HG03571 (cell line): ENCODE measurements at regions not wholly inside any gene's neighbourhood (a gene's known extent, or its start where the extent isn't known, plus 50 kb on each side); places are given as distances from the start of the nearest gene placed in this dataset.

Experiments used
- ATAC-seq: cut with Tn5 transposase; IDR thresholded peaks from one replicate; pipeline ENCODE4 v1.9.1; 2021; ENCODE audit not compliant: unreplicated experiment

DNA sequence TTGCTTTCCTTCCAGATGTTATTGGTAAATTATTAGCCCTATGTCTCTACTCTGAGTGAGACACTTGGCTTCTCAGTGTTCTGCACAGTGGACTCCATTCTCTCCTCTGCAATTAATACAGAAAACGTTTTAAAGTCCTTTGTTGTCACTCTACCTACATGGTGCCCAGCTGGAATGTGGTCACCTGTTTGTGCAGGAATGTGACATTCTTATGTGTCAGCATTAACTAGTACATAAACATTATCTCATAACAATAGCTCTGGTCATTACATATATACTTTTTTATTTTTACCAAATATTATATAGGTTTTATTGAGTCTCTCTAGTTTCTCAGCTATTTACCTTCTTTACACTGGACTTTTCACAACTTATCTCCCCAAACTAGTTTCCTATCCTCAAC, 147.0 kb upstream of the KCNMB2 start:
- no peak for ATAC-seq

DNA sequence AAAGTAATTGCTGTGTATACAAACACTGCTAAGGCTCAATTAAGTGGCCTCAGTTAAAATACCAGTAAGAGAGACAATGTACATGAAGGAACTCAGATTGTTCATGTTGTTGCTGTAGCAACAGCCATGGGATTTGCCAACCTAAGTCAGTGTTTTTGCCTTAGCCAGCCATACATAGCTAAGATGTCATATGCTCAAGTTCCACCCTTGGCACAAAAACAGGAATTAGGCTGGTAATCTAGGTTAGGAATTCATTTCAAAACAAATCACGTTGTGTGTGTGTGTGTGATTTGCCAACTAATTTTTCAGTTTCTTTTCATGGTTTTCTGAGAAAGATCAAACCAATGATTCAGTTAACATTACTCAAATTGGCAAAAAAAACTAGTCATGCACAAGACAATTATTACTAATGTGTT, 143.7 kb upstream of the KCNMB2 start:
- ATAC-seq: no peak

DNA sequence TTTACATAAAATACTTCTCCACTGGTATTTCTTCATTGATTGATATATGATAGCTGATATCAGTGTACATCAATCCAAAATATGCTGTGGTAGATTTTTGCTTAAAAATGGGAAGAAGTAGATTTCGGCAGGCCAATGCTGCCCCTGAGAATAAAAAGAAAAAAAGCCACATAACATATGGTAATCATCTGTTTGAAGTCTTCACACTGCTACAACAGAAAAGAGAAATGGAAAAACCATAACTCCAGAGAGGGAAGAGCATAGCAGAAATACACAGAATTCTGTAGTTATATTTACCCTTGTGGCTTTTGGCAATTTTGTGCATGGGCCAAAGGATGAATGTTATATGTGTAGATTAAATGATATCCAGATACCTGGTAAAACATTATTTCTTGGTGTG, 143.1 kb upstream of the KCNMB2 start:
- no peak for ATAC-seq

DNA sequence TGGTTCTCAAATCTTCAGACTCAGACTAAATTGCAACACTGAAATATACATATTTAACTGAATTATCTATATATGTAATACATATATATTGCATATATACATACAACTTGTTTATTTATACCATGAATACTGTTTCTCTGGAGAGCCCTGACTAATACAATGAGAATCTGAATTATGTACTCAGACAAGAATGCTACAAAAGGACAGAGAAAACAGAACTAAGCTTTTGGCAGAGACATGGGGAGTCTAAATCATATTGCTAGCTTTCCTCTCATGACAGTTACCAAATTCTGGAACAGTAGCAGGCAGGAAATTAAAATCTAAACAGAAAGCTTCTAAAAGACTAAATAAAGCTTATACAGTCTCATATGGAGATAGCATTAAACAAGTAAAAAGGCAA, 142.4 kb upstream of the KCNMB2 start:
- ATAC-seq: no peak

DNA sequence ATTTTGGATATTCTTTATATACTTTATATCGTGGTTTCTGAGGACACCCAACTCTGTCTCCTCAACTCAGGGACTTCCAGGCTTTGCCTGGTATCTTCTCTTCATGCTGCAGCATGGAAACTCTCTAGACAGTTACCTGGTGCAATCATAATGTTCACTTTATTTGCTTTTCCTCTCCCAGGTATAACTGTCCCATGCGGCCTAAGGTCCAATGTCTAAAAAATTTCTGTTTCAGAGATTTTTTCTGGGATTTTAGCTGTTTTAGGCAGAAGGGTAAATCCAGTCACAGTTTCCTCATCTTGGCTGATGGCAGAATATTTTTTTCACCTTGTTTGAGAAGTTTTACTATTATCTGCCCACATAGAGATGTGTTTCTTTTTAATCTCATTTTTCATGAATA, 139.9 kb upstream of the KCNMB2 start:
- no peak for ATAC-seq

DNA sequence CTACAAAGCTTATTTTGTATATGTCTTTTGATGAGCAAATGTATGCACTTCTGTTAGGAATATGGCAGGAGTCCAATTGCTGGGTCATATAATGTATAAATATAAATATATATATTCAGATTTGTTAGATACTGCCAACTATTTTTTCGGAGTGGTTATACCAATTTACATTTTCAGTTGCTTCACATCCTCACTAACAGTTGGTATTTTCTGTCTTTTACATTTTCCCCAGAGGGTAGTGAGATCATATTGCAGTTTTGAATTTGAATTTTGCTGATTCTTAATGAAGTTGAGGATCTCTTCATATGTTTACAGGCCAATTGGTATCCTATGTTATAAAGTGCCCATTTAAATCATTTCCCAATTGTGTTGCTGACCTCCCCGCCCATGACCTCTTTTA, 139.0 kb upstream of the KCNMB2 start:
- no peak for ATAC-seq

DNA sequence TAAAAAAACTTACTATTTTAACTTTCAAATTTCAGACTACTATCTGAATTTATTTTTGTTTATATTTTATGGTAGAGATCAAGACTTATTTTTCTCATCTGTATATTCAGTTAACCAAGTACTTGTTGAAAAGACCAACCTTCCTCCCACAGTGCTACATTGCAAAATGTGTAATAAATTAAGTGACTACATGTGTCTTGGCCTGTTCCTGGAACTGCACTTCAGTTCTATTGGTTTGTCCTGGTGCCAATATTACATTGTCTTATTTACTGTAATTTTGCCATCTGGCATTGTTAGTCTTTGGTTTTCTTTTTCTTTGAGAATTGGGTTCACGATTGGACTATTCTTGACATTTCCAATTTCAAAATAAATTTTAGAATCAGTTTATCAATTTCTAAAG, 138.4 kb upstream of the KCNMB2 start:
- ATAC-seq: no peak

DNA sequence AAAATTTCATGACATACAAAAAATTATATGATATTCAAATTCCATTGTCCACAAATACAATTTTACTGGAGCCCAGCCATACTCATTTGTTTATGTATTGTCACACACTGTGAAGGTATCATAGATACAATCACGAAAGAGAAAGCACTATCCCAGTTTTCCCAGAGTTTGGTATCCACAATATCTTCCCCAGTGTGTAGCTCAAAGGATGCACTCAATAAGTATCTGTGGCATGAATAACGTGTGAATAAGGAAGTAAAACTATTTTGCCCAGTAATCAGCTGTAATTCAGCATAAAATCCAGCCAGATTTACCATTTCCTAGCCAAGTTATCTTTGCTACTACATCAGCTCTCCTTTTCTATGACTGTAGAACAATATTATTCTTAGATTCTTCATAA, 131.3 kb upstream of the KCNMB2 start:
- ATAC-seq: no peak

DNA sequence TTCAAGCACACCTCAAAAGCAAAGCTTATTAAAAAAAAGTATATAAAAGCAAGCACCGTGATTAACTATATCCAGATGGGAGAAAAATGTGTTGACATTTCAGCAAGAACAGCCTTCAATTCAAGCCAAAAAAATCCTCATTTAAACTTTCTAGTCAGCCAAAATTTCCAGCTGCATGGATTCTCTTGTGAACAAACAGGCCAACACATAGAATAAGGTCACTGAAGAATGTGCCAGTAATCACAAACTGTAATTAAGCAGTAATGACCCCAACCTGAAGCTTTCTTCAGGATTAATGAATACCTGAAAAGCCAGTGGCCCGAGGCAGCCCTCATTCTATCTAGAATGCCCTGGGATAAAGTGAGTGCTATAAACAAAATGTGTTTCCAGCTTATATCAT, 130.7 kb upstream of the KCNMB2 start:
- no peak for ATAC-seq

DNA sequence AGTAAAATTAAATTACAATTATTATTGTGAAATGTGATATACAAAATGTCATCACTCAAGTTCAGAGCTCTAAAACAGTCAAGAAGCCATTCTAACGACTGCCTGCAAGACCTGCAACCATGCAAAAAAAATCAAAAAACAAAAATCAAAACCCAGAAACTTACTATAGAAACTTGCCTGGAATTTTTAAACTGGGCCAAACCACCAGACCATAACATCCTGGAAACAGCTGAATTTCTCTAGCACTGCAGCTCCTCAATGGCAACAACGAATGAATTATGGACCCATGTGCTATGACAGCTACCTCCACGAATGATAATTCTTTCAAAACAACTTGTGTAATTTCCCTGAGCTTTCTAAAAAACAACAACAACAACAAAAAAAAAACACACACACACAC, 130.0 kb upstream of the KCNMB2 start:
- ATAC-seq: no peak

DNA sequence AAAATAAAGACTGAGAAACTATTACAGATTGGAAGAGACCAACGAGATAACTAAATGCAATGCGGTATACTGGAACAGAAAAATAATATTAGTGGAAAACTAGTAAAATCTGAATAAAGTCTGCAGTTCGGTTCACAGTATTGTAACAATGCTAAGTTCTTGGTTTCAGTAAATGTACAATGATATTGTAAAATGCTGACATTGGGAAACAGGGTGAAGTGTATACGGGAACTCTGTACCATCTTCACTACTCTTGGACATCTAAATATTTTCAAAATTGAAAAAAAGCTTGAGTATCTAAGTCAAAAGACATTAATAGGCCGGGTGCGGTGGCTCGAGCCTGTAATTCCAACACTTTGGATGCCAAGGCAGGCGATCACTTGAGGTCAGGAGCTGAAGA, 120.9 kb upstream of the KCNMB2 start:
- no peak for ATAC-seq

DNA sequence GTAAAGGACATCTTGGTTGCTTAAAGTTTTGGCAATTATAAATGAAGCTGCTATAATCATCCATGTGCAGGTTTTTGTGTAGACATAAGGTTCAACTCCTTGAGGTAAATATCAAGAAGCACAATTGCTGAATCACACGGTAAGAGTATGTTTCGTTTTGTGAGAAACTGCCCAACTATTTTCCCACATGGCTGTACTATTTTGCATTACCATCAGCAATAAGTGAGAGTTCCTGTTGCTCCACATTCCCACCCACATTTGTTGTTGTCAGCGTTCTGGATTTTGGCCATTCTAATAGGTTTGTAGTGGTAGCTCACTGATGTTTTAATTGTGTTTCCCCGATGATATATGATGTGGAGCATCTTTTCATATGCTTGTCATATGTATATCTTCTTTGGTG, 118.5 kb upstream of the KCNMB2 start:
- no peak for ATAC-seq

DNA sequence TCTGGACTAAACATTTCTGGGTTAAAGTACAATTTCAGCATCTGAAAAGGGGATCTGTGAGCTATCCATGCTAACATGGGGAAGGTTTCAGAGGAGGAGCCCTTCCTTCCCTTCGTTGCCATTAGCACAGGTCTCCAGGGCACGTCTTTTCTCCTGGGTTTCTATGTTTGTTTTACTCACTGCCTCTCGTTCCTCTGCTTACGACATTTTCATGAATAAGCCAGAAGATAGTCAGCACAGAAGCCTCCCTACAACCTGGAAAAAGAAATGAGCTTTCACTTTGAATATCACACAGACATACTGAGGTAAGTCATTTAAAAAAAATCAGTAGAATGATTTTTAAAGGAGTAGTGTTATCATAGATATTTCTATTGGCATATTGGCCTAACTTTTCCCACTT, 117.2 kb upstream of the KCNMB2 start:
- ATAC-seq: no peak

DNA sequence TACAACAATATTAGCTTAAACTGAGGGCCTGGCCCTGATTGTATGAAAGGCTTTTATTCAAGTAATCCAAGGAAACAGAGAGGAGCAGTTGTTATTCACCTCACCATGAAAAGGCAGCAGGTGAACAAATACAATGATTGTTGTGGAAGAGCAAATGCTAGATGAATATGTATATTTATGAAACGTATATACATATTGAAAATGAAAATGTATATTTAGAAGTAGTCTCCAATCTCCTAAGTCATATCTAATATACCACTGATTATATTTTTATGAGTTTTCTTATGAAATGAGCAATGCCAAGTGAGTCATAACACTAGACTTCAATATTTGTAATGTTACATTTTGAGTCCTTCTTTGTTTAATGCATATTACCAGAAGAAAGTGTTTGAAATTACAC, 116.2 kb upstream of the KCNMB2 start:
- no peak for ATAC-seq

DNA sequence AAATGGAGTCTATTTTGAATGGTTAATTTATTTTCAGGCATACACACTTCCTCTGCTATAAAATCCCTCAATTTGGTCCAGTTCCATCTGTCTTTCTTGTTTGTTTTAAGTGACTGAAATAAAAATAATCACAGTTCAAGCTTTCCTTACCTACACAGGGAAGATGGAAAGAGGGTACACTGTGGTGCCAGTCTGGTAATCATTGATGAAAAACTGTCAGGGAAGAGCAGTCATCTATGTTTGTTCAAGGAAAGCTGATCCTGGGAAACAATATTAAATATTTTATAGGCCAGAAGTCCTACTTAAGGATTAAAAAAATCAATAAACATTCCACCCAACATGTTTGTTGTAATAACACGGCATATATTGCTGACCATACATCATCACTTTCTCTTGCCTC, 115.2 kb upstream of the KCNMB2 start:
- no peak for ATAC-seq

DNA sequence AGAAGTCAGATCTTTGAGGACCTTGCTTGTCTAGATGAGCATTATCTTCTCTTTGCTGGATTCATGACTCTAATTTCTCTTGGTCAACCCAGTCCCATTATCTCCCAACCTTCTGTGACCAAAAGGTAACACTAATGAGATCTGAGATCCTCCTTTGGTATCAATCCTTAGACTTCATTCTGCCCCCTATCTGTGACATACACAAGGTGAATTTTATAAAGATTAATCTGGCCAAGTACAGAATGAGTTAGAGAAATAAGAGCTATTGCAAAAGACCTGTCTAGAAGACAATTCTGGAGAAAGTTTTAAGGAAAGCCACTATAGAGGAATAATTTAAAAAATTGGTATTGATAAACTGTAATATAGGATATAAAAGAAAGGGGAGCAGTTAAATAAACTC, 113.8 kb upstream of the KCNMB2 start:
- no peak for ATAC-seq

DNA sequence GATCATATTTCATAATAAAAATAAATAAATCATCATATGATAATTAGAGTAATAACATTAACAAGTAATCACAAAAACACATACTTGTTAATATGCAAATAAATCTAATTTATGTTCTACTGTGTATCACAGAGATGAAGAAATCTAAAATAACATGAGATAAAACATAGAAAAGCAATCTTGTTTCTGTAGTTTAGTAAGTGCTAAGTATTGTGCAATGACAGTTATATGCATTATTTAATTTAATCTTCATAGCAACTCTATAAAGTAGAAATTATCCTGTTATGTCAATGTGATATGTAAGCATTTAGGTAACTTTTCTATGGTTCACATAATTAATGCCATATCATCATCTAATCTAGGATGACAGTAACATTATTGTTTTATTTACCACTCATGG, 108.2 kb upstream of the KCNMB2 start:
- ATAC-seq: no peak

DNA sequence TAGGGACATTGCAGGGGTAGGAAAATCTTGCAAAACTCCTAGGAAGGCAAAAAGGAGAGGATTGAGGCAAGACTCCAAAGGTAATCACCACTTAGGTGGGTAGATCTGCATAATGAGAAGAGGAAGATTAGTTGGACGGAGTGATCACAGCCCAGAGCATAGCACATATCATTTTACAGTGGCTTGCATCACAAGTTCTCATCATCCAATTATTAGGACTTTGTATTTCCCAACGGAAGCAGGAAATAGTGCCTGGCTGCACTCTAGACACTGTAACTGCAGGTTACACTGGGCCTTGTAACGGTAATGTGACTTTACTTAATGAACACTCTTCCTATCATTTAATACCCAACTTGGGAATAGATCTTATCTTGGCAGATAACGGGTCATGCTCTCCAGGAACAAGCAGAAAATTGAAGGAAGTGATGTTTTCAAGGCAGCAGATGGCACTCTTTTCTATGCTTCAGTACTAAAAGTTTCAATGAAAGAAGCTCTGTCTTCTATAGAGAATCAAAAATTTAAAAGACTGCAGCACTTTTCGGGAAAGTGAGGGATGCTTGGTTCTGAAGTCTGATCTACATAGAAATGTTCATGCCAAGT, 101.9 kb upstream of the KCNMB2 start:
- ATAC-seq: no peak

DNA sequence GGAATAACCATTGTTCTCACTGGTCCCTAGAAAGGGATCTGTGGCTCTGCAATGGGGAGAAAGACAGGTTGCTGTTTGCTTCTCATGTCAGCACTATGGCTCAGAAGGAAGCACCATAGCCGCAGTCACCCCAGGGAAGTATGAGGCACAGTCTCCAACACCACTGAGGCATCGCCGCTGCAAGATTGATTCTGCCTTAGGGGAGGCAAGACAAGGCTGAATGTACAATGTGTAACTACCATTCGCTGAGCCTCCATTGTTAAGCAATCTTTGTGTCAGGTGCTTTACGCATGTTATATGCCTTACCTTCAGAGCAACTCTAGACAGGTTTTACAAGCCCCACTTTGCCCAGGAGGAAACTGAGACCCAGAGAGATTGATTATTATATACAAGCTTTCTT, 100.7 kb upstream of the KCNMB2 start:
- no peak for ATAC-seq

DNA sequence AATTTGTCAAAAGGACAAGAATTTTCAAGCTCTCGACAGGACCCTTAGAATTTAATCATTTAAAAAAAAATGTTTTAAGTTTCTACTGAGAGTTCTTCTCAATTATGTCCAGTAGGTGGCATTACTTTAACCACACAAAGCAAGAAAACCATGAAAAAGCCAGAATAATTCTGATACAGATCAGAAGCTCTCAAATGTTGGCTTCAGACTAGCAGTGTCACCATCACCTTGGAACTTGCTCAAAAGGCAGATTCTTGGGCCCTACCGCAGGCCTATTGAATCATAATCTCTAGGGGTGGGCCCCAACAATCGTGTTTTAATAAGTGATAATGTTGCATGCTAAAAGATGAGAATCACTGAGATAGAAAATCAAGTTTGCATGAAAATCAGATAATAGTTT, 99.5 kb upstream of the KCNMB2 start:
- ATAC-seq: no peak

DNA sequence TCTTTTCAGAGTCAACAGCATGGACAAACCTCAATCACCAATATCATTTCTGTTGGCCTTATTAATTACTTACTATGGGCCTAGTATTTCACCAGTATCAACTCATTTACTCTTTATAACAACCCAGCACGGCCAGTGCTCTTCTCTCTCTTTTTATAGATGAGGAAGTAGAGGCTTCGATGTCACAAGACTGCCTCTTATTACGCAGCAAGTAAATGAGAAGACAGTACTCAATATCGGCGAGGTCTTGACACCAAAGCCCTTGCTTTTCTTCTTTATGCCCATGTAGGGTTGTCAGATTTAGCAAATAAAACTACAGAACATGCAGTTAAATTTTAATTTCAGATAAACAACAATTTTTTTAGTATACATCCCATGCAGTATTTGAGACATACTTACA, 99.0 kb upstream of the KCNMB2 start:
- ATAC-seq: no peak

DNA sequence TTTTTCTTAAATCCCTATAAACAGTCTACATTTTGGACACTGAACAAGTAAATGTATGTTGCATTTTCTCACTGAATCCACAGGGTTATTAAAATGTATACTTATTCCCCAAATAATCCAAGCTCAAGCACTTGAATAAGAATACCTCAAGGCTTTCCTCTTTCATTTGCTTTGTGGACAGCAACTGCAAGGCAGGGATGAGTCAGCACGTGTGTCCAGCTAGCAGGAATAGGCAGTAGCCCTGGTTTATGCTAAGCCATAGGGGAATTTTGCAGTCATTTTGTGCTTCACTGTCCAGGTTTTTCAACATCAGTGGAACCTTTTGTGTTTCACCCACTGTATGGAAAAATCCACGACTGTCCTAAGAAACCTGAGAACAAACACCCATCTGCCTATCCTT, 96.7 kb upstream of the KCNMB2 start:
- ATAC-seq: no peak

DNA sequence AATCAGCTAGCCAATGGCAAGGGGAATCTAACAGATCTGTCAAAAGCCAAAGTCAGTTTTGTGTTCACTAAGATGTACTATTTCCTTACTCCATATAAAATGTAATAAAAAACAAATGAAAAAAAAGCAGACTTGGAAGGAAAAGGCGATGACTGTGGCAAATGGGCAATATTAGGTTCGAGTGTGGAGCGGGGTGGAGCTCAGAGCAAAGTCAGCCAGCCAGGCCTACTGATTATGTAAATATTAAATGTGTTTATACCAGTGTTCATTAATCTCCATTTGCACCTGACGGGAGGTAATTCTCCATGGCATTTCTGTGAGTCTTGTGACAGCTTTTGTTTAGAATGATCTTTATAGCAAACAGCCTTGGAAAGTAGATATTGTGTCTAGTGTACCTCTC, 96.2 kb upstream of the KCNMB2 start:
- no peak for ATAC-seq

DNA sequence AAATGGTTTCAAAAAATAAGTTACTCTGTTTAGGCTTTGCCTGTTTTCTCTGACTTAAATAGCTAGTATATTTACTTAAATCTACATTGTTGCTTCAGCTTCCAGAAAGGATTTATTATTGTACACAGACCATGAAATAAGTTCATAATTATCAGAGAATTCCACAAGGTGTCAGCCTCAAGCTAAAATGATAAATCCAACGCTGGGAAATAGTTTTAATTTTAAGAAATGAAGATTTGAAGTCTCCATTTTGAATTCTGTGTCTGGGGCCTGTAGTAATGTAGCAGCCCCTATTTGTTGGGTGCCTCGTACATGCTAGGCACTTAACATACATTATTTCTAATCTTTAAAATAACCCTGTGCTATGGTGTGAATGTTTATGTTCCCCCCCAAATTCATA, 92.6 kb upstream of the KCNMB2 start:
- no peak for ATAC-seq
